ENCODE measurements at regions not wholly inside any gene's neighbourhood (a gene's known extent, or its start where the extent isn't known, plus 50 kb on each side); places are given as distances from the start of the nearest gene placed in this dataset.

- no peak overlapping the region for H3K4me3 ChIP-seq (ENCODE audit: low read depth, poor library complexity, severe bottlenecking)
- no peak for DNase-seq (ENCODE audit: low spot score in 2 of 2)
- 90 to 94% methylated on average over 3 of the region's 3 CpGs for WGBS, 2 donors
- intact Hi-C loops (cut with DNase I; ENCODE audit: low total_unique reads): no loop called here
- no peak for TF ChIP-seq CTCF (IDR thresholded peaks at IDR 0.05)
Observed at GRCh38 chr3:106401666-106402490, 533.1 kb upstream of the CBLB start.

- TF ChIP-seq POLR2A (IDR thresholded peaks at IDR 0.05): no peak
- no peak for TF ChIP-seq CTCF (IDR thresholded peaks at IDR 0.05)
- intact Hi-C loops (cut with DNase I; ENCODE audit: low total_unique reads): no loop called here
- WGBS, 2 donors: 95 to 96% methylated on average over 7 of the region's 7 CpGs
- no peak overlapping the region for H3K4me3 ChIP-seq (ENCODE audit: low read depth, poor library complexity, severe bottlenecking)
- no peak for DNase-seq (ENCODE audit: low spot score in 2 of 2)
Observed at GRCh38 chr3:106403371-106404145, 534.7 kb upstream of the CBLB start.

GRCh38 chr3:106413683-106414082 is 544.9 kb upstream of the CBLB start:
- WGBS, 2 donors: 45 to 94% methylated on average over 2 of the region's 2 CpGs
- intact Hi-C loops (cut with DNase I; ENCODE audit: low total_unique reads): no loop called here
- H3K4me3 ChIP-seq (ENCODE audit: low read depth, poor library complexity, severe bottlenecking): no peak overlapping the region
- no peak for TF ChIP-seq POLR2A (IDR thresholded peaks at IDR 0.05)
- no peak for TF ChIP-seq CTCF (IDR thresholded peaks at IDR 0.05)
- DNase-seq (ENCODE audit: low spot score in 2 of 2): no peak

GRCh38 chr3:106420628-106421027 is 551.8 kb upstream of the CBLB start:
- DNase-seq (ENCODE audit: low spot score in 2 of 2): no peak
- H3K4me3 ChIP-seq (ENCODE audit: low read depth, poor library complexity, severe bottlenecking): no peak overlapping the region
- intact Hi-C loops (cut with DNase I; ENCODE audit: low total_unique reads): no loop called here
- TF ChIP-seq CTCF (IDR thresholded peaks at IDR 0.05) (no peak), POLR2A (IDR thresholded peaks at IDR 0.05) (no peak)
- WGBS, 2 donors: 45 to 100% methylated on average over 2 of the region's 2 CpGs

GRCh38 chr3:106421426-106421825 is 552.6 kb upstream of the CBLB start:
- intact Hi-C loops (cut with DNase I; ENCODE audit: low total_unique reads): no loop called here
- no peak for DNase-seq (ENCODE audit: low spot score in 2 of 2)
- no peak overlapping the region for H3K4me3 ChIP-seq (ENCODE audit: low read depth, poor library complexity, severe bottlenecking)
- WGBS, 2 donors: 91 to 93% methylated on average over 1 of the region's 1 CpG
- TF ChIP-seq POLR2A (IDR thresholded peaks at IDR 0.05) (no peak), CTCF (IDR thresholded peaks at IDR 0.05) (no peak)
